ENCODE measurements at regions not wholly inside any gene's neighbourhood (a gene's known extent, or its start where the extent isn't known, plus 50 kb on each side); places are given as distances from the start of the nearest gene placed in this dataset.

GRCh38 chr10:78742730-78743615 is 325.8 kb upstream of the ZMIZ1 start:
- H3K36me3 ChIP-seq (ENCODE audit: control insufficient read depth, insufficient read depth, low read length): no peaks in the 10 kb centered on the region
- no peak overlapping the region for H3K4me3 ChIP-seq (ENCODE audit: low read length)
- no peak overlapping the region for H3K27ac ChIP-seq (ENCODE audit: low read length)
- no CpG with 5 or more reads among the region's 12 CpGs for WGBS (ENCODE audit: insufficient coverage, low lambda C conversion rate)
- DNase-seq: no peak
- H3K4me1 ChIP-seq (ENCODE audit: control insufficient read depth, insufficient read depth, low read length): peaks cover 60% of the 10 kb centered on the region
- H3K9me3 ChIP-seq (ENCODE audit: control insufficient read depth, low read depth, low read length): no peaks in the 10 kb centered on the region
- no peaks in the 10 kb centered on the region for H3K27me3 ChIP-seq (ENCODE audit: control insufficient read depth, insufficient read depth, low read length)

- peak overlapping the region; percentile 76 for H3K27ac ChIP-seq (ENCODE audit: low read length)
- H3K27me3 ChIP-seq (ENCODE audit: control insufficient read depth, insufficient read depth, low read length): no peaks in the 10 kb centered on the region
- peaks cover 53% of the 10 kb centered on the region for H3K4me1 ChIP-seq (ENCODE audit: control insufficient read depth, insufficient read depth, low read length)
- DNase-seq: peak; percentile 79 to 82
- no peak overlapping the region for H3K4me3 ChIP-seq (ENCODE audit: low read length)
- no CpG with 5 or more reads among the region's 5 CpGs for WGBS (ENCODE audit: insufficient coverage, low lambda C conversion rate)
- no peaks in the 10 kb centered on the region for H3K9me3 ChIP-seq (ENCODE audit: control insufficient read depth, low read depth, low read length)
- no peaks in the 10 kb centered on the region for H3K36me3 ChIP-seq (ENCODE audit: control insufficient read depth, insufficient read depth, low read length)
These were observed 324.7 kb upstream of the ZMIZ1 start for GRCh38 chr10:78744056-78744455.

GRCh38 chr10:78744491-78745090 is 324.2 kb upstream of the ZMIZ1 start:
- Histone ChIP-seq H3K4me1 (ENCODE audit: control insufficient read depth, insufficient read depth, low read length) (peaks cover 53% of the 10 kb centered on the region), H3K27ac (ENCODE audit: low read length) (peak overlapping the region; percentile 76), H3K27me3 (ENCODE audit: control insufficient read depth, insufficient read depth, low read length) (no peaks in the 10 kb centered on the region), H3K36me3 (ENCODE audit: control insufficient read depth, insufficient read depth, low read length) (no peaks in the 10 kb centered on the region), H3K9me3 (ENCODE audit: control insufficient read depth, low read depth, low read length) (no peaks in the 10 kb centered on the region), H3K4me3 (ENCODE audit: low read length) (no peak overlapping the region)
- WGBS (ENCODE audit: insufficient coverage, low lambda C conversion rate): 0% methylated on average over 1 of the region's 10 CpGs
- DNase-seq: peak; percentile 38 to 73

GRCh38 chr10:78745441-78745840 is 323.3 kb upstream of the ZMIZ1 start:
- H3K27ac ChIP-seq (ENCODE audit: low read length): peak overlapping the region; percentile 76
- peak; percentile 69 to 85 for DNase-seq

GRCh38 chr10:78746155-78746763 is 322.5 kb upstream of the ZMIZ1 start:
- H3K9me3 ChIP-seq (ENCODE audit: control insufficient read depth, low read depth, low read length): no peaks in the 10 kb centered on the region
- peak in 1 of 2 donors; percentile 24 for DNase-seq
- peaks cover 53% of the 10 kb centered on the region for H3K4me1 ChIP-seq (ENCODE audit: control insufficient read depth, insufficient read depth, low read length)
- H3K27me3 ChIP-seq (ENCODE audit: control insufficient read depth, insufficient read depth, low read length): no peaks in the 10 kb centered on the region
- no peak overlapping the region for H3K4me3 ChIP-seq (ENCODE audit: low read length)
- no CpG with 5 or more reads among the region's 11 CpGs for WGBS (ENCODE audit: insufficient coverage, low lambda C conversion rate)
- no peaks in the 10 kb centered on the region for H3K36me3 ChIP-seq (ENCODE audit: control insufficient read depth, insufficient read depth, low read length)
- H3K27ac ChIP-seq (ENCODE audit: low read length): peak overlapping the region; percentile 76

More at GRCh38 chr10:78745441-78745840, 323.3 kb upstream of the ZMIZ1 start:
- Histone ChIP-seq H3K4me1 (ENCODE audit: control insufficient read depth, insufficient read depth, low read length) (peaks cover 53% of the 10 kb centered on the region), H3K9me3 (ENCODE audit: control insufficient read depth, low read depth, low read length) (no peaks in the 10 kb centered on the region), H3K27me3 (ENCODE audit: control insufficient read depth, insufficient read depth, low read length) (no peaks in the 10 kb centered on the region), H3K36me3 (ENCODE audit: control insufficient read depth, insufficient read depth, low read length) (no peaks in the 10 kb centered on the region), H3K4me3 (ENCODE audit: low read length) (no peak overlapping the region)
- no CpG with 5 or more reads among the region's 4 CpGs for whole genome bisulfite sequencing (ENCODE audit: insufficient coverage, low lambda C conversion rate)

GRCh38 chr10:78747401-78748234 is 321.1 kb upstream of the ZMIZ1 start:
- Histone ChIP-seq H3K27me3 (ENCODE audit: control insufficient read depth, insufficient read depth, low read length) (no peaks in the 10 kb centered on the region), H3K27ac (ENCODE audit: low read length) (peak overlapping the region; percentile 79), H3K4me3 (ENCODE audit: low read length) (no peak overlapping the region), H3K9me3 (ENCODE audit: control insufficient read depth, low read depth, low read length) (no peaks in the 10 kb centered on the region), H3K4me1 (ENCODE audit: control insufficient read depth, insufficient read depth, low read length) (peaks cover 52% of the 10 kb centered on the region), H3K36me3 (ENCODE audit: control insufficient read depth, insufficient read depth, low read length) (no peaks in the 10 kb centered on the region)
- DNase-seq: peak; percentile 85 to 91
- 87% methylated on average over 8 of the region's 14 CpGs for WGBS (ENCODE audit: insufficient coverage, low lambda C conversion rate)

- Histone ChIP-seq H3K4me1 (ENCODE audit: control insufficient read depth, insufficient read depth, low read length) (peaks cover 47% of the 10 kb centered on the region), H3K27ac (ENCODE audit: low read length) (no peak overlapping the region), H3K4me3 (ENCODE audit: low read length) (no peak overlapping the region), H3K27me3 (ENCODE audit: control insufficient read depth, insufficient read depth, low read length) (no peaks in the 10 kb centered on the region), H3K9me3 (ENCODE audit: control insufficient read depth, low read depth, low read length) (no peaks in the 10 kb centered on the region), H3K36me3 (ENCODE audit: control insufficient read depth, insufficient read depth, low read length) (no peaks in the 10 kb centered on the region)
- DNase-seq: no peak
- WGBS (ENCODE audit: insufficient coverage, low lambda C conversion rate): 100% methylated on average over 1 of the region's 4 CpGs
These were observed 320.6 kb upstream of the ZMIZ1 start for GRCh38 chr10:78748235-78748533.

GRCh38 chr10:78749200-78749599 is 319.6 kb upstream of the ZMIZ1 start:
- Histone ChIP-seq H3K36me3 (ENCODE audit: control insufficient read depth, insufficient read depth, low read length) (no peaks in the 10 kb centered on the region), H3K9me3 (ENCODE audit: control insufficient read depth, low read depth, low read length) (no peaks in the 10 kb centered on the region), H3K27ac (ENCODE audit: low read length) (no peak overlapping the region), H3K27me3 (ENCODE audit: control insufficient read depth, insufficient read depth, low read length) (no peaks in the 10 kb centered on the region), H3K4me3 (ENCODE audit: low read length) (no peak overlapping the region), H3K4me1 (ENCODE audit: control insufficient read depth, insufficient read depth, low read length) (peaks cover 37% of the 10 kb centered on the region)
- DNase-seq: peak in 1 of 2 donors; percentile 24
- no CpG with 5 or more reads among the region's 1 CpG for WGBS (ENCODE audit: insufficient coverage, low lambda C conversion rate)

- H3K27ac ChIP-seq (ENCODE audit: low read length): no peak overlapping the region
- H3K4me1 ChIP-seq (ENCODE audit: control insufficient read depth, insufficient read depth, low read length): peaks cover 30% of the 10 kb centered on the region
- H3K27me3 ChIP-seq (ENCODE audit: control insufficient read depth, insufficient read depth, low read length): no peaks in the 10 kb centered on the region
- H3K36me3 ChIP-seq (ENCODE audit: control insufficient read depth, insufficient read depth, low read length): no peaks in the 10 kb centered on the region
- WGBS (ENCODE audit: insufficient coverage, low lambda C conversion rate): no CpG with 5 or more reads among the region's 1 CpG
- no peaks in the 10 kb centered on the region for H3K9me3 ChIP-seq (ENCODE audit: control insufficient read depth, low read depth, low read length)
- no peak for DNase-seq
- H3K4me3 ChIP-seq (ENCODE audit: low read length): no peak overlapping the region
These were observed 318.9 kb upstream of the ZMIZ1 start for GRCh38 chr10:78749898-78750297.

- Histone ChIP-seq H3K4me1 (ENCODE audit: control insufficient read depth, insufficient read depth, low read length) (peaks cover 24% of the 10 kb centered on the region), H3K27ac (ENCODE audit: low read length) (no peak overlapping the region), H3K9me3 (ENCODE audit: control insufficient read depth, low read depth, low read length) (no peaks in the 10 kb centered on the region), H3K36me3 (ENCODE audit: control insufficient read depth, insufficient read depth, low read length) (no peaks in the 10 kb centered on the region), H3K4me3 (ENCODE audit: low read length) (no peak overlapping the region), H3K27me3 (ENCODE audit: control insufficient read depth, insufficient read depth, low read length) (peaks cover 2% of the 10 kb centered on the region)
- 100% methylated on average over 1 of the region's 5 CpGs for WGBS (ENCODE audit: insufficient coverage, low lambda C conversion rate)
- no peak for DNase-seq
These were observed 318.3 kb upstream of the ZMIZ1 start for GRCh38 chr10:78750418-78750817.
